Prostate gland (tissue), 2 donors: ENCODE measurements at regions not wholly inside any gene's neighbourhood (a gene's known extent, or its start where the extent isn't known, plus 50 kb on each side); places are given as distances from the start of the nearest gene placed in this dataset.

Experiments used
- POLR2A ChIP-seq: fragments of 450-650 bp; IDR thresholded peaks from one replicate; pipeline ENCODE4 v1.6.1; 2016; ENCODE audit warnings: antibody characterized with exemption, mild to moderate bottlenecking
- POLR2AphosphoS5 ChIP-seq: sonication (generic); formaldehyde crosslinking; IDR thresholded peaks from one replicate; pipeline ENCODE4 v1.6.1; 2017; ENCODE audit warnings: antibody characterized with exemption
- TF ChIP-seq, protein P1 (sequence below), 4 experiments: fragments of 200-600 bp in 2 of 4; fragments of 450-650 bp in 2 of 4; sonication (generic) in 2 of 4; IDR thresholded peaks; 1 replicate in 3 of 4; 2 replicates in 1 of 4; pipeline ENCODE4 v1.5.1; 2016 to 2019; ENCODE audit warnings: antibody characterized with exemption in 4 of 4, mild to moderate bottlenecking in 2 of 4, moderate library complexity in 2 of 4

DNA sequence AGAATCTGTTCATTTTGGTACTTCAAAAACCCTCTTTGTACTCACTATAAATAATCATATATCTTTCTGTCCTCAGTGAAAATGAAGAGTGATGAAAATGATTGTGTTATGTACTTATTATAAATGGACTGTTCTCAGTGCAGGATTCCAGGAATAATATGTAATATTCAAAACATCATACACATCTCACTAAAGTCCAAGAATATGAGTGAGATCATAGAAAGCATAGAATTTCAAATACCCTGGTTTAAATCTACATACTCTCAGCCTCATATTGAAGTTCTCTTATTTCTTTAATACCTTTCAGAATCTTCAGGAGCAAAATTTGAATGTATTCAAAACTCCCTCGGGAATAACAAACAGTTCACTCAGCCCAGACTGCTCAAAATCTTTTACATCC, 868.0 kb downstream of the SLITRK6 start:
- TF ChIP-seq POLR2AphosphoS5 (no peak), POLR2A (no peak)
- TF ChIP-seq, protein P1, sequence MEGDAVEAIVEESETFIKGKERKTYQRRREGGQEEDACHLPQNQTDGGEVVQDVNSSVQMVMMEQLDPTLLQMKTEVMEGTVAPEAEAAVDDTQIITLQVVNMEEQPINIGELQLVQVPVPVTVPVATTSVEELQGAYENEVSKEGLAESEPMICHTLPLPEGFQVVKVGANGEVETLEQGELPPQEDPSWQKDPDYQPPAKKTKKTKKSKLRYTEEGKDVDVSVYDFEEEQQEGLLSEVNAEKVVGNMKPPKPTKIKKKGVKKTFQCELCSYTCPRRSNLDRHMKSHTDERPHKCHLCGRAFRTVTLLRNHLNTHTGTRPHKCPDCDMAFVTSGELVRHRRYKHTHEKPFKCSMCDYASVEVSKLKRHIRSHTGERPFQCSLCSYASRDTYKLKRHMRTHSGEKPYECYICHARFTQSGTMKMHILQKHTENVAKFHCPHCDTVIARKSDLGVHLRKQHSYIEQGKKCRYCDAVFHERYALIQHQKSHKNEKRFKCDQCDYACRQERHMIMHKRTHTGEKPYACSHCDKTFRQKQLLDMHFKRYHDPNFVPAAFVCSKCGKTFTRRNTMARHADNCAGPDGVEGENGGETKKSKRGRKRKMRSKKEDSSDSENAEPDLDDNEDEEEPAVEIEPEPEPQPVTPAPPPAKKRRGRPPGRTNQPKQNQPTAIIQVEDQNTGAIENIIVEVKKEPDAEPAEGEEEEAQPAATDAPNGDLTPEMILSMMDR (IDR thresholded peaks at IDR 0.05): no peak
